ENCODE measurements at regions not wholly inside any gene's neighbourhood (a gene's known extent, or its start where the extent isn't known, plus 50 kb on each side); places are given as distances from the start of the nearest gene placed in this dataset.

GRCh38 chr22:48800886-48801607 lies 1026.6 kb downstream of the BRD1 start:
- Histone ChIP-seq H3K36me3 (no peaks in the 10 kb centered on the region), H3K4me1 (no peaks in the 10 kb centered on the region), H3K27me3 (peaks cover 0 to 14% (median 0%) of the 10 kb centered on the region in 9 donors), H3K4me3 (no peak overlapping the region), H3K27ac (no peak overlapping the region), H3K9me3 (no peaks in the 10 kb centered on the region)
- DNase-seq (no peak), ATAC-seq (no peak)
- WGBS, 4 donors: 88 to 93% (median 91%) methylated on average over 14 of the region's 14 CpGs
- TF ChIP-seq POLR2A (IDR thresholded peaks at IDR 0.05) (no peak), CTCF (IDR thresholded peaks at IDR 0.05) (no peak)
- intact Hi-C loops (cut with DNase I): no loop called here

GRCh38 chr22:48800036-48800885 lies 1027.4 kb downstream of the BRD1 start:
- H3K27ac ChIP-seq: no peak overlapping the region
- H3K9me3 ChIP-seq: no peaks in the 10 kb centered on the region
- H3K27me3 ChIP-seq: peaks cover 0 to 14% (median 0%) of the 10 kb centered on the region in 9 donors
- DNase-seq (no peak), ATAC-seq (no peak)
- intact Hi-C loops (cut with DNase I): no loop called here
- no peaks in the 10 kb centered on the region for H3K4me1 ChIP-seq
- no peak for TF ChIP-seq POLR2A (IDR thresholded peaks at IDR 0.05)
- no peak for TF ChIP-seq CTCF (IDR thresholded peaks at IDR 0.05)
- H3K4me3 ChIP-seq: no peak overlapping the region
- no peaks in the 10 kb centered on the region for H3K36me3 ChIP-seq
- WGBS, 4 donors: 68 to 87% (median 74%) methylated on average over 9 to 23 of the region's 23 CpGs

GRCh38 chr22:48799227-48799970 lies 1028.3 kb downstream of the BRD1 start:
- Histone ChIP-seq H3K27me3 (peaks cover 0 to 14% (median 0%) of the 10 kb centered on the region in 9 donors), H3K4me3 (no peak overlapping the region), H3K36me3 (no peaks in the 10 kb centered on the region), H3K9me3 (peaks cover 0 to 3% (median 0%) of the 10 kb centered on the region in 12 donors), H3K4me1 (no peaks in the 10 kb centered on the region), H3K27ac (no peak overlapping the region)
- DNase-seq (no peak), ATAC-seq (no peak)
- WGBS, 4 donors: 85 to 90% (median 89%) methylated on average over 18 of the region's 18 CpGs
- no peak for TF ChIP-seq POLR2A (IDR thresholded peaks at IDR 0.05)
- no peak for TF ChIP-seq CTCF (IDR thresholded peaks at IDR 0.05)
- intact Hi-C loops (cut with DNase I): no loop called here

Measured in heart left ventricle (tissue), 16 donors.